Urinary bladder (tissue), 3 donors: ENCODE measurements at regions not wholly inside any gene's neighbourhood (a gene's known extent, or its start where the extent isn't known, plus 50 kb on each side); places are given as distances from the start of the nearest gene placed in this dataset.
A peak's percentile ranks its signal among the peaks of the same experiment; 100 is the strongest.
"Not testable (repeated sequence)": the region's sequence is repeated elsewhere in the genome, so short reads cannot be mapped to it uniquely, and the experiment has no call there.

ENCODE experiments used
- DNase-seq: peaks from one replicate; pipeline ENCODE4 v3.0.0-alpha.2; 2015; ENCODE audit errors: extremely low spot score
- H3K27ac ChIP-seq: one replicate; pipeline ENCODE4 v1.5.1; 2013; ENCODE audit warnings: low read depth, mild to moderate bottlenecking, moderate library complexity
- H3K36me3 ChIP-seq: one replicate; pipeline ENCODE4 v1.6.1; 2013; ENCODE audit warnings: mild to moderate bottlenecking, moderate library complexity; ENCODE audit not compliant: insufficient read depth
- H3K4me1 ChIP-seq: one replicate; pipeline ENCODE4 v1.6.1; 2013; ENCODE audit warnings: mild to moderate bottlenecking, moderate library complexity; ENCODE audit not compliant: insufficient read depth
- H3K4me3 ChIP-seq: one replicate; pipeline ENCODE4 v1.5.1; 2013; ENCODE audit warnings: low read depth, low read length
- WGBS: extraction: QIAGEN DNeasy Blood & Tissue Kit; methylation state at CpG from one replicate; pipeline ENCODE4 v1.1.7; 2013; 5-methylcytosine and 5-hydroxymethylcytosine counted together
- donor health status: healthy with polysubstance abuse.
- donor health status: healthy.

- Histone ChIP-seq H3K27ac (no peak overlapping the region), H3K36me3 (no peaks in the 10 kb centered on the region), H3K4me1 (no peaks in the 10 kb centered on the region), H3K4me3 (no peak overlapping the region)
- no peak for DNase-seq
- 88% methylated on average over 1 of the region's 1 CpG for WGBS
These were observed 101.2 kb upstream of the CREB1 start for GRCh38 chr2:207428573-207428972.

GRCh38 chr2:207432453-207432852, 97.3 kb upstream of the CREB1 start:
- no peaks in the 10 kb centered on the region for H3K36me3 ChIP-seq
- WGBS, result 16% methylated on average over 3 of the region's 3 CpGs
- no peak for DNase-seq
- H3K27ac ChIP-seq, result no peak overlapping the region
- H3K4me3 ChIP-seq, result no peak overlapping the region
- H3K4me1 ChIP-seq, result no peaks in the 10 kb centered on the region

GRCh38 chr2:207434306-207434705, 95.5 kb upstream of the CREB1 start:
- no peak overlapping the region for H3K4me3 ChIP-seq
- no peaks in the 10 kb centered on the region for H3K36me3 ChIP-seq
- H3K27ac ChIP-seq, result no peak overlapping the region
- WGBS, result 89% methylated on average over 1 of the region's 1 CpG
- no peak for DNase-seq
- H3K4me1 ChIP-seq, result no peaks in the 10 kb centered on the region

- H3K27ac ChIP-seq, result no peak overlapping the region
- WGBS, result 65% methylated on average over 4 of the region's 4 CpGs
- H3K4me1 ChIP-seq, result no peaks in the 10 kb centered on the region
- H3K4me3 ChIP-seq, result no peak overlapping the region
- DNase-seq, result no peak
- H3K36me3 ChIP-seq, result no peaks in the 10 kb centered on the region
These were observed 94.8 kb upstream of the CREB1 start for GRCh38 chr2:207434899-207435465.

GRCh38 chr2:207437136-207437523, 92.6 kb upstream of the CREB1 start:
- peak; percentile 4 for DNase-seq
- no peaks in the 10 kb centered on the region for H3K36me3 ChIP-seq
- no peaks in the 10 kb centered on the region for H3K4me1 ChIP-seq
- WGBS, result 76% methylated on average over 1 of the region's 1 CpG
- H3K4me3 ChIP-seq, result no peak overlapping the region
- no peak overlapping the region for H3K27ac ChIP-seq

GRCh38 chr2:207437524-207438143, 92.1 kb upstream of the CREB1 start:
- no peaks in the 10 kb centered on the region for H3K36me3 ChIP-seq
- peak; percentile 21 for DNase-seq
- no peak overlapping the region for H3K4me3 ChIP-seq
- WGBS, result 80% methylated on average over 13 of the region's 13 CpGs
- no peaks in the 10 kb centered on the region for H3K4me1 ChIP-seq
- H3K27ac ChIP-seq, result no peak overlapping the region

GRCh38 chr2:207438414-207439126, 91.2 kb upstream of the CREB1 start:
- Histone ChIP-seq H3K36me3 (no peaks in the 10 kb centered on the region), H3K4me3 (no peak overlapping the region), H3K4me1 (no peaks in the 10 kb centered on the region), H3K27ac (no peak overlapping the region)
- WGBS, result 85% methylated on average over 3 of the region's 3 CpGs
- no peak for DNase-seq

- not testable (repeated sequence) for H3K36me3 ChIP-seq, H3K4me3 ChIP-seq, H3K4me1 ChIP-seq, DNase-seq, H3K27ac ChIP-seq
These were observed 89.9 kb upstream of the CREB1 start for GRCh38 chr2:207439881-207440280.

- Histone ChIP-seq H3K4me3 (no peak overlapping the region), H3K4me1 (no peaks in the 10 kb centered on the region), H3K27ac (no peak overlapping the region), H3K36me3 (no peaks in the 10 kb centered on the region)
- WGBS, result 67% methylated on average over 4 of the region's 4 CpGs
- no peak for DNase-seq
These were observed 85.0 kb upstream of the CREB1 start for GRCh38 chr2:207444756-207445155.

GRCh38 chr2:207446653-207447052, 83.1 kb upstream of the CREB1 start:
- Histone ChIP-seq H3K4me3 (no peak overlapping the region), H3K36me3 (no peaks in the 10 kb centered on the region), H3K4me1 (no peaks in the 10 kb centered on the region), H3K27ac (no peak overlapping the region)
- WGBS, result 63% methylated on average over 6 of the region's 6 CpGs
- no peak for DNase-seq

- no peaks in the 10 kb centered on the region for H3K36me3 ChIP-seq
- no peak overlapping the region for H3K27ac ChIP-seq
- no peak for DNase-seq
- WGBS, result 34% methylated on average over 1 of the region's 1 CpG
- H3K4me3 ChIP-seq, result no peak overlapping the region
- H3K4me1 ChIP-seq, result no peaks in the 10 kb centered on the region
These were observed 81.8 kb upstream of the CREB1 start for GRCh38 chr2:207448006-207448405.

GRCh38 chr2:207449642-207450165, 80.1 kb upstream of the CREB1 start:
- H3K27ac ChIP-seq, result no peak overlapping the region
- DNase-seq, result no peak
- no peak overlapping the region for H3K4me3 ChIP-seq
- WGBS, result 71% methylated on average over 1 of the region's 1 CpG
- no peaks in the 10 kb centered on the region for H3K36me3 ChIP-seq
- no peaks in the 10 kb centered on the region for H3K4me1 ChIP-seq

GRCh38 chr2:207450186-207450585, 79.6 kb upstream of the CREB1 start:
- Histone ChIP-seq H3K4me3 (no peak overlapping the region), H3K36me3 (no peaks in the 10 kb centered on the region), H3K4me1 (no peaks in the 10 kb centered on the region), H3K27ac (no peak overlapping the region)
- 33% methylated on average over 1 of the region's 1 CpG for WGBS
- DNase-seq, result no peak

- H3K27ac ChIP-seq, result no peak overlapping the region
- no peaks in the 10 kb centered on the region for H3K36me3 ChIP-seq
- DNase-seq, result no peak
- 83% methylated on average over 5 of the region's 5 CpGs for WGBS
- no peak overlapping the region for H3K4me3 ChIP-seq
- H3K4me1 ChIP-seq, result no peaks in the 10 kb centered on the region
These were observed 71.2 kb upstream of the CREB1 start for GRCh38 chr2:207458582-207458981.
